Frontal cortex (tissue), 3 donors: ENCODE measurements at regions not wholly inside any gene's neighbourhood (a gene's known extent, or its start where the extent isn't known, plus 50 kb on each side); places are given as distances from the start of the nearest gene placed in this dataset.

ENCODE experiments used
- DNase-seq, 2 donors: peaks; one replicate each; pipeline ENCODE4 v3.0.0; 2012; ENCODE audit warnings: low spot score in 2 of 2
- FAIRE-seq: peaks from 2 replicates; lab custom pipeline; 2012; peaks lifted over from hg19 to GRCh38; lab: Jason Lieb, UNC
- donor health status: control.
- donor health status: control.
- donor health status: control.

DNA sequence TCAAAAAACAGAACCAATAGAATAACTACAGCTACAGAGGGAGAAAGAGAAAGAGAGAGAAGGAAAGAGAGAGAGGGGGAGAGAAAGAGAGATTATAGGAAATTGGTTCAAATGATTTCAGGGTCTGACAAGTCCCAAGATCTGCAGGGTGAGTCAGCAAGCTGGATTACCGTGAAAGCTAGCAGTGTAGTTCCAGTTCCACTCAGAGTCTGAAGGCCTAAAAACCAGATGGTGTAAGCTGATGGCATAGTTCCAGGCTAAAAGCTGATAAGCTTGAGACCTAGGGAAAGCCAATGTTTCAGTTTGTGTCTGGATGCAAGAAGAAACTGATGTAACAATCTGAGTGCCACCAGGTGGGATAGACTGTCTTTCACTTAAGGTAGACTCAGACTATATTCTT lies 397.7 kb downstream of the TRIB2 start:
- DNase-seq = no peak
- no peak for FAIRE-seq

DNA sequence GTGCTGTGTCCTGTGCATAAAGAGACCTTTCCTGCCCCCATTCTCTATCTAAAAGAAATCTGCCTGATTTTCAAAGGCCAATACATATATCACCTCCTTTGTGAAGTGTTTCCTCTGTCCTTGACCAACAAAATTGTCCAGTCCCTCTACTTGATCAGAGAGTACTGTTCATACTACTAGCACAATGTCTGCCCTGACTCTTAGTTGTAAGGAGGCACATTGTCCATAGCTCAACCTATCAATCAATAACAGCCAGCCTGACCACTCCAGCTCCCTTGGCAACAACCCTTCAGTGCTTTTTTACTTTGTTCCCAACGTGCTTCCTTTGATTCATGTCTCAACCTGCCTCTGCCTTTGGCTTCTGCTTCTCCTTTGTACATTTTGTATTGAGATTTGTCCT lies 398.9 kb downstream of the TRIB2 start:
- no peak for DNase-seq

DNA sequence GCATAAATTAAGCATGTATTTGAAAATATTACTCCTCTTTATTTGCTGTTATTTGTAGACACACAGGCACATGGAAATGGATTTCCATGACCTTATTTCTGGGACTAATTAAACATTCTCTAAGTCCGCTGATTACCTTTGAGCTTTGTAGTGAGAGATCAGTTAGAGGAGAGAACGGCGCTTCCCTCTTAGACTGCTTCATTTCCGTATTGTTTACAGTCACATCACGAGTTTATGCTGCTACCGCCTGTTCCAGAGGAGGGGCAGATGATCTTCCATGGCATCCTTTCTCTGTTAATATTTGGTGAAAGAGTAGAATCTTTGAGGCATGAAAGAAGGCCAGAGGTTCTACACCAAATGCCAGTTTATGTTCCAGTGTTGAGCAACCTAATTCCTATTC lies 404.4 kb downstream of the TRIB2 start:
- DNase-seq (no peak), FAIRE-seq (no peak)

More for the DNA sequence above, 398.9 kb downstream of the TRIB2 start:
- FAIRE-seq = no peak

DNA sequence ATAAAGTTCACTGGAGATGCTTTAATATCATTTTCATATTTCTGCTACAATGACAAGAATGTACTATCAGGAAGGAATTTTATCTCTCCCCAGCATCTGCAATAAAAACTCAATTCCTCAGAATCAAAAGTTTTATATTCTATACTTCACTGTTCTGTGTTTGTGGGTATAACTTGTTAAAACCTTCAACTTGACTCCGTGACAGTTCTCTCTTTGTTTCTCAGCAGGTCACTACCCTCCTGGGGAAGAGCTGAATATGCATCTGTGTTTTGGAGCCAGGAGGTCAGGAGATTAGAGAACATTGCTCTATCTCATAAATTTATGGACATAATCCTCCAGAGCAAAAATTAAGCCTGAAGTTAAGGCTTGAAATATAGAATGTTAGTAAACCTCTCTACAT lies 411.4 kb downstream of the TRIB2 start:
- FAIRE-seq = no peak
- no peak for DNase-seq

DNA sequence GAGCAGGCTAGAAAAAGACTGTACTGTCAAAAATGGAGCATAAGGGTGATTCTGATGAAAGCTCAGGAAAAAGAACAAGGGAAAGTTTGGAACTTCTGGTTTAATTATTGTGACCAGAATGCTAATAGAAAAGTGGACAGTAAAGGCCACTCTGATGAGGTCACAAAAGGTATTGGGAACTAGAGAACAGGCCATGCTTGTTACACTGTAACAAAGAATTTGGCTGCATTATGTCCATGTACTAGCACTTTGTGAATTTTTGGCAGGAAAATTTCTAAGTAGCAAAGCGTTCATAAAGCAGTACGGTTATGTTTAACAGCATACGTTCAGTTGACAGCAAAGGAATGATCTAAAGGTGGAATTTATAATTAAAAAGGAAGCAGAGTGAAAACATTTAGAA lies 418.6 kb downstream of the TRIB2 start:
- FAIRE-seq = no peak
- DNase-seq = no peak

DNA sequence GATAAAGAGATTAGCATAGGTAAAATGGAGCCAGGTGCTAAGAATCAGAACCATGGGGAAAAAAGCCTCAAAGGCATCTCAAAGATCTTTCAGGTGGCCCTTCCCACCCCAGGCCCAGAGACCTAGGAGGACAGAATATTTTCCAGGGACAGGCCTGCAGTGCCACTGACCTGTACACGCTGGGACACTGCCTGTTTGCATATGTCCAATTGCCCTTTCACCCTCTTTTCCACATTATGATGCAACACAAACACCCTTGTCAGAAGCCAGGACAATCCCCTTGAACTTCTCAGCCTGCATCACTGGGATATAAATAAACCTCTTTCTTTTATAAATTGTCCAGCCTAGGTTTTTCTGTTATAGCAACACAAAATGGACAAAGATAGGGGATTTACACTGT lies 419.1 kb downstream of the TRIB2 start:
- no peak for DNase-seq
- FAIRE-seq = no peak

DNA sequence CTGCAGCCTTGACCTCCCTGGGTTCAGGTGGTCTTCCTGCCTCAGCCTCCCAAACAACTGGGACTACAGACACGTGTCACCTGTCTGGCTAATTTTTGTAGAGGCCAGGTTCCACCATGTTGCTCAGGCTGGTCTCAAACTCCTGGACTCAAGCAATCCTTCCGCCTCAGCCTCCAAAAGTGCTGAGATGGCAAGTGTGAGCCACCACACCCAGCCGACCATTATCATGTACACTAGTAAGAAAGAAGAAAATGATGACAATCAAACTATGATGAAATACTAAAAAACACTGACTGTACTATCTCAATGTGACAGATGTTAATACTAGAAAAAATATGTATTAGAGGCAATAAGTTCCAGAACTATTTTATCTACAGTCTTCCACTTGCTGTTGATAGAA lies 420.9 kb downstream of the TRIB2 start:
- no peak for DNase-seq
- FAIRE-seq = no peak

DNA sequence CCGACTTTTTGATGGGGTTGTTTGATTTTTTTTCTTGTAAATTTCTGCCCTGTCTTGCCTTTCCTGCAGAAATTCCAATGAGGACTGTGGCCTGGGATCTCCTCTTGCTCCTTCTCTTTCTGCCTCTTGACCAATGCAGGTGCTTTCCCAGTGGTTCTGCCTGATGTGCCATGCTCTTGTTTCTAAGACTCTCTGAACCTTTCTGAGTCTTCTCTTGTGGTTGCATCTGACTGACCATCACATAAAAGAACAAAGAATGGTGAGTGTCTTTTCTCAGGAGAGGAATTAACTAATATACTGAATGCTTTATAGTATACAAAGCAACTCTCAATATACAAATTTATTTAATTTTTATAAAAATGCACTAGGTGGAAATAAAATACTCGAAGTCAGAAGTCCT lies 424.6 kb downstream of the TRIB2 start:
- DNase-seq (no peak), FAIRE-seq (no peak)

DNA sequence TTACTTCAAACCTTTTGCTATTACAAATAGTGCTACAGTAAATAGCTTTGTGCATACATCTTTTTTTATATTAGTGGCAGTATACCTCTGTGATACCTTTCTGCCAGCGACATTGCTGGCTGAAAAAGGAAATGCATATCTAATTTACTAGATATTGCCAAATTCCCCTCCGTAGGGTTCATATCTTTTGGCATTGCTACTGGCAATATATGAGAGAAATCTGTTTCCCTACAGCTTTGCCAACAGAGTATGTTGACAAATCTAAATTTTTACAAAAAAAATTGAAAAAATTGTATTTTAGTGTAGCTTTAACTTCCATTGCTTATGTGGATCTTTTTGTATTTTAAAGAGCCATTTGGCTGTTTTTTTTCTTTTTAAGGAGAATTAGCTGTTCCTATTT lies 426.7 kb downstream of the TRIB2 start:
- no peak for FAIRE-seq
- DNase-seq = no peak

DNA sequence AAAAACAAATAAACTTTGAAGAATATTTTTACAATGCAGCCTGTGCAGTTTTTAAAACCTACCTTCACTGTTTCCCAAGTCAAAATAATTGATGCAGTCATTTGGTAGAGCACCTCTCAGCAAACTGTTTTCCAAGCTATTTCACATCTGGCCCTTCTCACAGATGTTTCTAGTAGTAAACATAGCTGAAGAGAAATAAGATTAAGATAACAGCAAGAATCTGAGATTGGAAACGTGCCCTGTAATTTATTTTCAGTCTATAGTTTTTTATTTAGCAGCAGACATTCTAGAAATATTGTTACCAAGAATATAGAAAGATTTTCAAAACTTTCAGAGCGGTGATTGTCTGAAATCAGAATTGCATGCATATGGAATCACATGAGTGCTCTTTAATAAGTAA lies 440.2 kb downstream of the TRIB2 start:
- FAIRE-seq = no peak

DNA sequence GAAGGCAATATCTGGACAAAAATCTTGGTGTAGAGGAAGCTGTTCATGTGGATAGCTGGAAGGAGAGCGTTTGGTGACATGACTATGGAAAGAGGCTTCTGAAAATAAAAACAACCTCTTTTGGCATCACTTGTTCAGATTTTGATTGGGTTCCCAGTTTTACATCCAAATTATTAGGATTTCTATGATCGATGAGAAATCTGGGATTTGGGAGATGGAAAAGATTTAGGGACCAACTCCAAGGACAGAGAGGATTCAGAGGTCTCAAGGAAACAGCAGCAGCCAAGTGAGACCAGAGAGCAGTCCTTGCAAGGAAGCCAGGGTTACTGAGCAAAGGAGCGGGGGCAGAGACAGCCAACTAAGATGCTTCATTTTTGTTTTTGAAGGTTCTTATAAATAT lies 441.7 kb downstream of the TRIB2 start:
- FAIRE-seq = no peak
- DNase-seq = no peak

More for the DNA sequence above, 440.2 kb downstream of the TRIB2 start:
- DNase-seq = no peak

DNA sequence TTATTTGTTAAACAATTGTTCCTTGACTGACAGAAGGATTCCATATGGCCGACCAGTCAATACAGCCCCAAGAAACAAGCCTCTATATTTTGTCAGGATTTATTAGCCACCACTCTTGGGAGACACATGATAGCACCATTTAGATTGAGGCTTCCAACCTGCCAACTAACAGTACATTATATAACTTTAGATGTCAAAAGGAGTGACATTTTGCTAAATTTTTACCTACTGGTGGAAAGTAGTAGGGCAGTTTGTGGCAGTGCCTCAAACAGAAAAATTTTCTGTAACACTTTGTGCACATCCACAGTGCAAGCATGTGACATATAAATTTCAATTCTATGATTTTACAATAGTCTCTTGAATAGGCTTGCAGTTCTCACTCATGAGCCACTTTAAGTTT lies 464.0 kb downstream of the TRIB2 start:
- FAIRE-seq (no peak), DNase-seq (no peak)

DNA sequence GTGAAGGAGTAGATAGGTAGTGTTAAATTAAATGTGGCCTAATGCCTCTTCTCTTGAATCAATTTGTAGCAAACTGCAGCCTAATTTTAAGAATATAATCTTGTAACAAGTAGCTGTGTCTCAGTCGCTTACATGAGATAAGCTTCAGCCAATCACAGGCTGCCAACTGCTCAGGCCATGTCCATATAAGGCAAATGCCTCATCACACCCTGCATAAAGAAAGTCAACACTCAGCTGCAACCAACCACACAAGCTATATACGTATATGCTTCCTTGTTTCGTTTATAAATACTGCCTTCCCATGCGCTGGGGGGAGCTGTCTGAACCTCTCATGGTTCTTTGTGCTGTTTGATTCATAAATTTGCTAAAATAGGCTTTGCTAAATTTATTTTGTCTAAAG lies 476.3 kb downstream of the TRIB2 start:
- no peak for FAIRE-seq

DNA sequence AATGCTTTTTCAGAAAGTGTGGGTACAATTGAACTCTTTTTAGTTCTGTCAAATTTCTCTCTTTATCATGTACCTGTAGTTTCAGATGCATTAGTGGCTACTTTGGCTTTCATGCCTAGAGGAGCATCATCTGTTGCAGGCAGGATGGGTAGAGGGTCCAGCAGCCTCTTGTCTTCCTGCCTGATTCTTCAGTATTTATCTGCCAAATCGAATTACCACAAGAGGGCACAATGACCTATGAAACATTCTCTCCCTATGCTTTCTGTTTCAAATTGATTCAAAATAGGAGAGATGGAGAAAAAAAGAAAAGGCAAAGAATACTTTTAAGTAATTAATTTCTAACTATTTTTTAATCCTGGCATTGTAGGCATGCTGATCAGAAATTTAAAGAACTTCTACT lies 477.2 kb downstream of the TRIB2 start:
- DNase-seq (no peak), FAIRE-seq (peak; percentile 51)

More for the DNA sequence above, 476.3 kb downstream of the TRIB2 start:
- no peak for DNase-seq

DNA sequence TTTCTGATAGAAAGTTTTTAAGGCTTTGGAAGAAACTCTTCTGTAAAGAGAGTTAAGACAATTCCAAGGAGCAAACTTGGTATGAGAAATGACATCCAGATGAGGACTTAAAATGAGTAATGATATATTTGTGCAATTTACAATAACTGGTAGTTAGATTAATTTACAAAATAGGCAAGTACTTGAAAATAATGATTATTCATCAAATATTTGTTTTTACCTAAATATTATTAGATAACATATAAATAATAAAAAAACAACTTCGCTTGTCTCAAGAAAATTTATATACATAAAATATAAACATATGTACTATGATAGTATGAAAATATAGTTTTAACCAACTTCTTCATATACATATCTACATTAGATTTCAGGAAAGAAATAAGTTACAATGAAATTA lies 478.5 kb downstream of the TRIB2 start:
- FAIRE-seq (peak; percentile 85), DNase-seq (no peak)

DNA sequence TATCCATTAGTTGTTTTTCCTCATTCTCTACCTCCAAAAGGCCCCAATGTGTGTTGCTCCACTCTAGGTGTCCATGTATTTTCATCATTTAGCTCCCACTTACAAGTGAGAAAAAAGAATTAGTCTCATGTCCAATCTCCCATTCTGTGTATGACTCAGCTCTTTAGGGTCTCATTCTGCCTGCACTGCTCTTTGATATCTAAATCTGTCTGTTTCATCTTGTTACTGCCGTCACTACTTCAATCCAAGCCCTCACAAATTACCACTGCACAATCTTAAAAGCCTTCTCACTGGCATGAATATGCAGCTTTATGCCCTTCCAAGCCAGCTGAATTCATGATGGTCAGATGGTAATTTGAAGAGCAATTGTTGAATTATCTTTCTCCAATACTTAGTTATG lies 480.5 kb downstream of the TRIB2 start:
- FAIRE-seq (no peak), DNase-seq (no peak)

DNA sequence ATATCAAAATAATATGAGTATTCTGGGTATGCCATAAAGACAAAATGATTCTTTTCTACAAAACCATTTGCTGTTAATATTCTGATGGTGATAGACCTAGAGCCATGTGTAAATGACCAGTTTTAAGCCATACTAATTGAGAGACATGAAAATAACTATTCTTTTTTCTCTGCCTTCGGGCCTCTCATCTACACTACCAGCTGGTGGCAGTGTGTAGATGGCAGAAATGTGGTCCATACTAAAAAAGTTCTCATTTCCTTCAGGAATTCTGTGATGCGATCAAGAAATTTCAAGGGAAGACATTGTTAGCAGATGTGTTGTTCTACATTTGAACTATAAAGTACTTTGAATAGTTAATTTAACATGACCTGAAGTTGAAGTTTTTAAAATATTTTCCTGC lies 485.2 kb downstream of the TRIB2 start:
- DNase-seq (no peak), FAIRE-seq (no peak)

DNA sequence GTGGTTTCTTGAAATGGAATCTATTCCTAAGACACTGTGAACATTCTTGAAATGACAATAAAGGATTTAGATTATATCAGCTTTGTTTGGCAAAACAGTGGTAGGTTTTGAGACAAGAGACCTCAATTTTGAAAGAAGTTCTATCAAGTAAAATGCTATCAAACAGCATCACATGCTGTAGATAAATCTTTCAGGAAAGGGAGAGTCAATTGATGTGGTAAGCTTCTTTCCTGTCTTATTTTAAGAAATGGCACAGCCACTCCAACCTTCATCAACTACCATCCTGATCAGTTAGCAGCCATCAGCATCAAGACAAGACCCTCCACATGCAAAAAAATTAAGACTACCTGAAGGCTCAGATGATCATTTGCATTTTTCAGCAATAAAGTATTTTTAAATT lies 495.4 kb downstream of the TRIB2 start:
- DNase-seq (no peak), FAIRE-seq (no peak)

DNA sequence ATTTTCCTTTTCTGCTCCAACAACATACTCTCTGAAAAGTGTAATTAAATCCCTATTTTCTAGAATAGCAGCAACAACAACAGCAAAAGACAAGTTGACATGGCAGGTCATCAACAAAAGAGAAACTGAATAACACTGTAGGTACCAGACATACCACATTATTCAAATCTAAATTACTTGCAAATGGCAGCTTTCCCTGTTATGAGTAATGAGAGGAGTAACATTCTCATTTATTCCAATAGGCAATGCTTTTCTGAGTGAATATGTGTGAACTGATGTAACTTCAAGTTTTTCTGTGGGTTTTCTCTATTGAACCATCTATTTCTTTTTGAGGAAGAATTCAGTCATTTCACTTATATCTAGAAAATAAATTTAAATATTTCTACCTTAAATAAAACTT lies 501.5 kb downstream of the TRIB2 start:
- DNase-seq = no peak
- FAIRE-seq = no peak

DNA sequence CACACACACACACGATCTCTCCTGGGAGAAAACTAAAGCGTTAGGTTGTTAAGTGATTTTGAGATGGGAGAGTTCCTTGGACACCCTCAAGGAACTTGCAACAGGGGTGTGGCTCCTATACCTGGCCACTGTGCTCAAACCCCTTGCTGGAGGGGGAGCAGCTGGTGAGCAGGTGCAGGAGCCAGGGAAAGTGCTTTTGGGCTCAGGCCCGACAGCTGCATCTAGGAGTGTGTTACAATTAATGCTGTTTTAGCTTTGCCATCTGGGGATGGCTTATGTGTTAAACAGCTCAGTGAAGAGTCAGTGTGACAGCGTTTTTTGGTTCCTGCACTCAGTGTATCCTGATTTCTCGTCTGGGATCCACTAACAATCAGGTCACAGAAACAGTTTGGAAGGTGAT lies 510.8 kb downstream of the TRIB2 start:
- FAIRE-seq (no peak), DNase-seq (no peak)

DNA sequence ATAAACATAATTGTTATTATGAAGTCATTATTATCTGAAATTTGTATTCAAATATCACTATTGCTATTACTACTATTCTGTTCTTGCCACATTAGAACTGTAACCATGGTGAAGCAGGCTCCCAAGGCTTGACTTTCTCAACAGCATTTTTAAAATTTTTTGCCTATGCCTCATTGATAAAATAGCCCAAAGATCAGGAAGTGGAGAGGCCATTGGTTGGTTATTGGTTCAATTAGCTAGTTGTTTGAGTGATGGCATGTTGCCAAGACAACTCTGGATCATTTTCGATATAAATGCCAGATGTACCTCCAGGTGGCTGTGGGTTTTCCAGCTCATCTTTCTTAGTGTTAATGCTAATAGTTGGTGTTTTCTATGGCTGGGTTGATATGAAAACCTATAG lies 513.5 kb downstream of the TRIB2 start:
- DNase-seq = no peak
- no peak for FAIRE-seq

DNA sequence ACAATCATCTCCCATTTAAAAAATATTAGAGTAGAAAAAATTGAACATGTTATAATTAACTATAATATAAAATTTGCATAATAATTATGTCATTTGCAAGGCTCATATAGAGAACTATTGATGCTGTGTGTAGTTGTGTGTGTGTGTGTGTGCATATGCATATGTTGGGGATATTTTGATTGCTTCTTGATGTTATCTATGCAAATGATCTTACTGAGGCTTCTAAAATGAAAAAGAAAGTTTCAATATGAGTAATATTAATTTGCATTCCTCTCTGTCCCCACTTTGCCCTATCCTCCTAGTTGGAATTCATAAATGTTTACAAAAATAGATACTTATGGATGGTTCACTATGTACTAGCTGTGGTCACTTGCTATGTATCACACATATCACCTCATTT lies 523.3 kb downstream of the TRIB2 start:
- FAIRE-seq = no peak

More for the DNA sequence above, 523.3 kb downstream of the TRIB2 start:
- no peak for DNase-seq
